ENCODE measurements at regions not wholly inside any gene's neighbourhood (a gene's known extent, or its start where the extent isn't known, plus 50 kb on each side); places are given as distances from the start of the nearest gene placed in this dataset.

DNA sequence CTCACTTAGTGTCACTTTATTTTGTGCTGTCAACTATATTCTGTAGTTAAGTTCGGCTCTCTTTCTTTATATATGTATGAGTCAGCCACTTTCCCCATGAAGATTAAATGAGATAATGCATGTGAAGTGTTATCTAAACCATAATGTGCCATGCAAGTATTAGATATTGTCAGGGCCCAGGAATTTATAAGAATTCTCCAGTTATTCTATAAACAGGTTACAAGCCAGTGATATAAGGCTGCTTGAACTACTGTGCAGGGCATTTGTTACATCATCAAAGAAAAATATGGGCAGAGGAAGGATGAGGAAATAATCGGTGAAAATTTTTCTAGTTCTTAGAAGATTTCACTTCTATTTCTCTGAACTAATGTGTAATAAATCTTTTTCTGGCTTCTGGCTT lies 1049.0 kb upstream of the NR2F2 start:
- DNase-seq (ENCODE audit: low spot score), result no peak

DNA sequence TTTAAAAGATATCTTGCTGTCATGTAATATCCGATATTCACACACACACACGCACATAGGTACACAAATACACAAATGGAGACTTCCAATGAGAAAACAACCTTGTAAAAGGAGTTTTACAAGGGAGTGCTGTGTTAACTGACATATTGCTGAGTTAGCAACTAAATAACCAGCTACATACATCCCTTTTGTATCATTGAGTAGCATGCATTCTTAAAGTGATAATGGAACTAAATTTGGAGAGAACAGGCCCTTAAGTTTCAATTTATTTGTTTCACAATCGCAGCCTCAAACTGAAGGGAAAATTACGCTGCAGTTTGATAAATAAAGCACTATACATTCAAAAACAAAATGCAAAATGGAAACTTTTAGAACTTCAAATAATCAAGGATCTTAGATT lies 1046.0 kb upstream of the NR2F2 start:
- no peak for DNase-seq (ENCODE audit: low spot score)

GRCh38 chr15:95284933-95285421 lies 1045.5 kb upstream of the NR2F2 start:
- no peak for DNase-seq (ENCODE audit: low spot score)

DNA sequence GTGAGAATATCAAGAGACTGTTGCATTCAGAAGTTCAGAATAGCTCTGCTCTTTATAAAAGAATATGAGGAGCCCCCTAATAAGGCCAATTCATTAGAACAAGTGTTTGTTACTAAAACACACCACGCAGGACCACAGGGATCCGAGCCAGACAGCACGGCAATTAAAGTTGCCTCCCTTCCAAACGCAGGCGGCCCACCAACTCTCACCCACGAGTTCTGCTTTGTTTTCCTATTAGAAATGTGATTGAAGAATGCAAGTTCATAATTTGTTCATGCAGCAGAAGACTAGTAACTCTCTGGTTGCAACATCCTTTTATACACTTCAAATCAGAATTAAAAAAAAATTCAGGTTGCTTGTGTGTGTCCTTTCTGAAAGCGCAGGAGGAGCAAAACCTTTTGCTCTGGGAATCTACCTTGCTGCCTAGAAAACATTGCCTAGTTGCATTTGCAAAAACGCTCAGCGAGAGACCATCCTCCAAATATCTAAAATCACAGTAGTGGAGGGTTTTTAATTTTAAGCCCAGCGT lies 1044.1 kb upstream of the NR2F2 start:
- DNase-seq (ENCODE audit: low spot score), result no peak

DNA sequence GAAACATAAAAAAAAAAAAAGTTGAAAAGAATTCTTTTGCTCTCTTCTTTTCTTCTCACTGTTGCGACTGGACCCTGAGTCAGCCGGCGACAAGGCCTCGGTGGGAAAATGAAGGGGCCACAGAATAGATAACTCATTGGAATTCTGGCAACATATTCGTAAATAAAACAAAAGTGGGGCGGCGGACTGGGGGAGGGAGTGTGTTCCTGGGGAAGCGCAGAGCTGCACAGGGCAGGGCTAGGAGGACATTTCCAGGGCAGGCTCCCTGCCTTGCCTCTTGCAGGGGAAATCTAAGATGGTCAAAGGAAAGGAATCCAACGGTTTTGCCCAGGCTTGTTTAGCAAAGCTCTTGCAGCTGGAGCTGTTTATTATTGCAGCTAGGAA lies 1042.8 kb upstream of the NR2F2 start:
- DNase-seq (ENCODE audit: low spot score), result no peak

DNA sequence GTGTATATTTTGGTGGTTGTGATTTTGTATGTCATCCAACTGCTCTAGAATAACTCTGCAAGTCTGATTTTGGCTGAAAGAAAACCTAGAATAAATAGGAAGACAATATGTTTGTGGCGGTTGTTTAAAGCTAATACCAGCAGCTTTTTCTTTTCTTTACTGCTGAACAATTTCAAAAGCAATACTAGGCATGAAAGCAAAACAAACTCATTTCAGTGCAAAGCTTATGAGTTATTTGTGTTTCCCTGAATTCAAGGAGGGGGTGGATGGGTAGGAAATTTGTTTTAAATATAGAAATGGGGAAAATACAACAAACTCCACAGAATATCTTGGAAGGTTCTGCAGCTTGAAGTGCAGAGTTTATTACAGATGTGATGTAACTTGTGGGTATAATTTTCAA lies 1041.9 kb upstream of the NR2F2 start:
- DNase-seq (ENCODE audit: low spot score), result no peak

DNA sequence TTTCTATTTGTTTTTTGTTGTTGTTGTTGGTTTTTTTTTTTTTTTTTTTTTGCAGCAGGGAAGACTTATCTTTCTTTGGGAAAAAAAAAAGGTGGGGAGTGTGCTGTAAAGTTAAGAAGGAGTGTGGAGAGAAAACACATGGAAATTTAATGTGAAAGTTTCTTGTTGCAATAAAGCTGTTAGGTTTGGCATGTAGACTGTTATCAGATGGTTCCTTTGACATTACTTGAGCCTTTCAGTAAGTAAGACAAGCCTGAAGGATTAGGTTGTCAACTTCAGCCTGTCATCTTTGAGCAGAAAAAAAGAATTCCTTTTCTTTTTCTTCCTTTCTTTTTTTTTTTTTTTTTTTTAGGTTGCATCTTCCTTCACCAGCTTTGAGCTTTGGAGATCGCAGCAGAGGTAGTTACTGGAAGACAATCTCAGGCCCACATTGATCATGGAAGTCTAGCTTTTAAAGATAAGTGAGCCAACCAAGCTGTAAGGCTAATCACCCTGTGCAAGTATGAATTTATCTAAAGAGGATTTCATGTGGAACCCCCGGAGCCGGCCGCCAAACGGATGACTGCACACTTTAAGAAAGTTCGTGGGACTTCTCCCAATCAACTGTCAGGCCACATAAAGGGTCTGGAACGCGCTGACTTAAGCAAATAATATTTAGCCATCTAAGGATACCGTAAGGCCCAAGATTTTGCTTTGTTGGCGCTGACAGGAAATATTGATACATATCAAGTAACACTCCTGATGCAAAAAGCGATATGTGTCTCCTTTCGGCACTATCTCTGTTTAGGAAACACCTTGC lies 1040.1 kb upstream of the NR2F2 start:
- peak; percentile 11 for DNase-seq (ENCODE audit: low spot score)

GRCh38 chr15:95291898-95292472 lies 1038.5 kb upstream of the NR2F2 start:
- DNase-seq (ENCODE audit: low spot score), result peak; percentile 51

- no peak for DNase-seq (ENCODE audit: low spot score)
These were observed 1037.6 kb upstream of the NR2F2 start for GRCh38 chr15:95292785-95293450.

GRCh38 chr15:95293456-95294031 lies 1037.0 kb upstream of the NR2F2 start:
- no peak for DNase-seq (ENCODE audit: low spot score)

DNA sequence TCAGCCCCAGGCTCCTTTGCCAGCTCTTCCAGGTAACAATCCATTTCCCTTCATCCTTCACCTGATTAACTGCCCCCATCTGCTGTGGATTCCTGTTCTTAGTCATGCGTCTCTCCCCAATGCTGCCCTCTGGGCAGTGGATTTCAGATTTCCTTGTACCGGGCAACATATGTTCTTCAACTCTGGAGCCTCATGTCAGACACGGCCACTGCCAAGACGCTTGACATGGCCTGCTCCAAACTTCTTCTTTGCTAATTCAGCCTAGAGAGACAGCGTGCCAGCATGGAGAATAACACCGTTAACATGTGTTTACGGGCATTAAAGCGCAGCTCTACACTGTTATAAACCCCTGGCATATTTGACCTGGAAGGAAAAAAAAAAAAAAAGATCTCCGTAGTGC lies 1035.1 kb upstream of the NR2F2 start:
- DNase-seq (ENCODE audit: low spot score), result no peak

DNA sequence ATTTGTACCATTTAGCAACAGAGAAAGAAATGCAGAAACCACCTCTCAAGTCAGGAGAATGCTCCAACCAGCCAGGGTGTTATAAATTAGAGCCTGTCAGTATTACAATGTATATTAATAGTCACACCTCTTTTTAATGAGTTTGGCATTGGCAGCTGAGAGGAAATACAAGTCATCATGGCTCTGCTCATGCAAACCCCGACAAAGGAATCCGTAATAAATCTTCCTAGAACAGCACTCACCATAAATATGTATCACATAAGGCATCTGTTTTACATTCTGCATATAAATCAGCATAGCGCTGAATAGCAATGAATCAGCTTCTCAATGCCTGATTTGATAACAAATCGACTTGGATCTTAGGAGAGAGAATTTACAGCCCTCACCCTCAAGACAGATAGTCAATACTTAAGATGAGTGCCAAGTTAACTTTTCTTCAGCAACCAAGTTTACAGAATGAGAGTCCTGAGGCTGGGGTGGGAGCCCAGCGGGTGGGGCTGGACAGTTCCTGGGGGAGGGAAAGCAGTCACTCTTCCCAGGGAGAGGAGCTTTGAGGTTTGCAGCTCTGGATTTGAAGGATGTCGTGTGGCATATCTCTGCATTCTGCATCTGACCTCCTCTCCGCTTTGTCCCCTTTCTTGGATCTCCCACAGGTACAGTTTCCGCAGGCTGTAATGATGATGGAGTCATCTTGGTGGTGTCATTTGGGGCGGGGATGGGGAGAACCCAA lies 1034.4 kb upstream of the NR2F2 start:
- no peak for DNase-seq (ENCODE audit: low spot score)

DNA sequence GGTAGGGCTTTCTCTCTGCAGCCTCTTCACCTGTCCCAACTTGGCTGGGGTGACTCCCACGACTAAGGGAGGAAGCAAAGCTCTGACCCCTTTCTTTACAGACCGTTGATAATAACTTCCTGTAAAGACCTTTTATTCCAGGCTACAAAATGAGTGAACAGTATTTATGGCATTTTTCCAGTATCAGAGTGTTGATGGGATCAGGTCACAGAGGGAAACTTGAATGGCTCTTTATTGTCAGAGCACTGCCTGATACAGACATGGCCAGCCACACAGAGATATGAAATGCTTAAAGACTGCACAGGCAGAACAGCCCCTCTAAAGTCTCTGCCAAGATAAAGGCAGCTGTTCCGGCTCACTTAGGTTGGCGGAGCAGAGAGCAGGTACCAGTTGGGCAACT lies 1033.9 kb upstream of the NR2F2 start:
- DNase-seq (ENCODE audit: low spot score), result no peak

DNA sequence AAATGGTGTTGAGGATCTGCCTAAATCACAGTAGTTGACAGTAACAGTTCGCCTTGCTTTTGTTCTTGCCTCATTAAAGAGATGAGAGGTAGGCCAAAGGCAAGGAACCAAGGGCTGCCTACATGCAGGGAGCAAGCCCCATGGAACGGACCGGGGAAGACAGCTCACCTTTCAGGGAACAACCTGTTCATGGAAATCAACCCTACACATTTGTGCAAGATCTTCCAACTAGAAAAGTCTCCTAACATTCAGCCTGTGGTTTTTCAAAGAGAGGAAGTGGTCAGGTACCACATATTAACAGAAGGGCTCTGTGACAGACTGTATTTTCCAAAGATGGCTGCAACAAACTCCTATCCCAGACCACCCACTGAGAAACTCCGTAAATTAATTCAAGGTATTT lies 1031.8 kb upstream of the NR2F2 start:
- no peak for DNase-seq (ENCODE audit: low spot score)

- no peak for DNase-seq (ENCODE audit: low spot score)
These were observed 1029.5 kb upstream of the NR2F2 start for GRCh38 chr15:95300958-95301357.

GRCh38 chr15:95302206-95302605 lies 1028.3 kb upstream of the NR2F2 start:
- peak; percentile 37 for DNase-seq (ENCODE audit: low spot score)

DNA sequence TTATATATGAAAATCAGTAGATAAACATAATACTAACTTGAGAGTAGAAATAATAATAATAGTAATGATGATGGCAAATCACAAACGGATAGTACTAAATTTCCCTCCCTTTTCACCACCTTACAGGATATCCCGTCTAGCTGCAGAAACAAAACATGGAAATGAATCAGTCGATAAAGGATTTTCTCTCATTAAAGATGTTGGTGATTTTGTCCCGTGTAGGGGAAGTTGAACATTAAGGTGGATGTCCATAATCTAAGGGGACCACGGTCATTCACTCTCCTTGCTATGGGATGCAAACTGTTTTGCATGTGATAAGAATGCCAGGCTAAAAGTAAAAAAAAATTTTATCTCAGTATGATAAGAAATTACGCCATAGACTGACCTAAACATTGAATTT lies 1027.7 kb upstream of the NR2F2 start:
- no peak for DNase-seq (ENCODE audit: low spot score)

- DNase-seq (ENCODE audit: low spot score), result no peak
These were observed 1026.8 kb upstream of the NR2F2 start for GRCh38 chr15:95303713-95304112.

DNA sequence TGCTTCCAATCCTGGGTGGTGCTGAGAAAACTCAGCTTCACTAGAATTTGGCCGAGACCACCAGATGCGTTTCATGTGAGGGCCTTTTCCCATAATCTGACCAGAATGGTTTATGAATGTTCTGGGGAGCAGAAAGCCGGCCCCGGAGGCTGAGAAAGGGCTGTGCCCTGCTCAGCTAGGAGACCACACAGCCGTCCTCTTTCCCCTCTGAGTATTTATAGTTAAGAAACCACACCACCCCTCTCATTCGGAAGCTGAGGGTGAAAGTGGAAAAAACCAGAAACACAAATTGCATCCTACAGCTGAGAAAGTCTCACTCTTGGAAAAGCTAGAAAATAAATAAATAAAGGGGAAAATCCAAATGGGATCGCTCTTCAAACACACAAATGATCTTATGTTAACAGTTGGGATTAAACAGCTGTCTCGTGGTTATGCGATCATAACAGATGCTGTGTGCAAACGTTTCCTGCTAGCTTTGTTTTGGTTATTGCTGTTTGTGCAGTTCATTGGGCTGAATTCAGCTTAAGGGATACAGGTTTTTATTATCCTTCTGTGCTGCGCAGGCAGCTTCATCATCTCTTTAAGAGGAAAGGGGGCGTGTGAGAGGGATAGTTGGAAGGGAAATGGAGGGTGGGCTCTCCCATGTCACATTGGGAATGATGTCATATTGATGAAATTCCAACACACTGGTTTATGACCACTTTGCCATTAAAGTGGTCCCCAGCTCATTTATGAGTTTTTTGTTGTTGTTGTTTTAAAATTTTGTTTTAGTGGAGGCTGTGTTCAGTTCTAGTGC lies 1026.2 kb upstream of the NR2F2 start:
- no peak for DNase-seq (ENCODE audit: low spot score)

- DNase-seq (ENCODE audit: low spot score), result no peak
These were observed 1025.5 kb upstream of the NR2F2 start for GRCh38 chr15:95304947-95305400.

- DNase-seq (ENCODE audit: low spot score), result no peak
These were observed 1023.4 kb upstream of the NR2F2 start for GRCh38 chr15:95307115-95307514.
